ENCODE measurements at regions not wholly inside any gene's neighbourhood (a gene's known extent, or its start where the extent isn't known, plus 50 kb on each side); places are given as distances from the start of the nearest gene placed in this dataset.

DNA sequence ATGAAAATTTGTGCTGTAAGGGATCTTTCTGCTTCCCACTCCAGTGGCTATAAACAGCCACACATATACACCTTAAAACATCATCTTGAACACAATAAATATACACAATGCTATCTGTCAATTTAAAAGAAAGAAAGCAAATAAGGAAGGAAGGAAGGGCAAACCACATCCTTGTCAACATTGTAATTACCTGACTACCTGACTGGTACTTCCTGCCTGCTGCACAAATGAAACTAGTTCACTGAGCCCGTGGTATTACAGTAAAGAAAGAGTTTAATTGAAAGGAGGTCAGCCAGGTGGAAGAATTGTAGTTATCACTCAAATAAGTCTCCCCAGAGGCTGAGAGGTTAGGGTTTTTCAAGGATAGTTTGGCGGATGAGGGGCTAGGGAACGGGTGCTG, 344.4 kb upstream of the ASIC2 start:
- no peak for DNase-seq (ENCODE audit: low read depth)
- TF ChIP-seq, protein P1, sequence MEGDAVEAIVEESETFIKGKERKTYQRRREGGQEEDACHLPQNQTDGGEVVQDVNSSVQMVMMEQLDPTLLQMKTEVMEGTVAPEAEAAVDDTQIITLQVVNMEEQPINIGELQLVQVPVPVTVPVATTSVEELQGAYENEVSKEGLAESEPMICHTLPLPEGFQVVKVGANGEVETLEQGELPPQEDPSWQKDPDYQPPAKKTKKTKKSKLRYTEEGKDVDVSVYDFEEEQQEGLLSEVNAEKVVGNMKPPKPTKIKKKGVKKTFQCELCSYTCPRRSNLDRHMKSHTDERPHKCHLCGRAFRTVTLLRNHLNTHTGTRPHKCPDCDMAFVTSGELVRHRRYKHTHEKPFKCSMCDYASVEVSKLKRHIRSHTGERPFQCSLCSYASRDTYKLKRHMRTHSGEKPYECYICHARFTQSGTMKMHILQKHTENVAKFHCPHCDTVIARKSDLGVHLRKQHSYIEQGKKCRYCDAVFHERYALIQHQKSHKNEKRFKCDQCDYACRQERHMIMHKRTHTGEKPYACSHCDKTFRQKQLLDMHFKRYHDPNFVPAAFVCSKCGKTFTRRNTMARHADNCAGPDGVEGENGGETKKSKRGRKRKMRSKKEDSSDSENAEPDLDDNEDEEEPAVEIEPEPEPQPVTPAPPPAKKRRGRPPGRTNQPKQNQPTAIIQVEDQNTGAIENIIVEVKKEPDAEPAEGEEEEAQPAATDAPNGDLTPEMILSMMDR (conservative IDR thresholded peaks at IDR 0.05; ENCODE audit: low read depth, low read length) = no peak
- H3K4me3 ChIP-seq (ENCODE audit: low read depth, low read length) = no peak overlapping the region

DNA sequence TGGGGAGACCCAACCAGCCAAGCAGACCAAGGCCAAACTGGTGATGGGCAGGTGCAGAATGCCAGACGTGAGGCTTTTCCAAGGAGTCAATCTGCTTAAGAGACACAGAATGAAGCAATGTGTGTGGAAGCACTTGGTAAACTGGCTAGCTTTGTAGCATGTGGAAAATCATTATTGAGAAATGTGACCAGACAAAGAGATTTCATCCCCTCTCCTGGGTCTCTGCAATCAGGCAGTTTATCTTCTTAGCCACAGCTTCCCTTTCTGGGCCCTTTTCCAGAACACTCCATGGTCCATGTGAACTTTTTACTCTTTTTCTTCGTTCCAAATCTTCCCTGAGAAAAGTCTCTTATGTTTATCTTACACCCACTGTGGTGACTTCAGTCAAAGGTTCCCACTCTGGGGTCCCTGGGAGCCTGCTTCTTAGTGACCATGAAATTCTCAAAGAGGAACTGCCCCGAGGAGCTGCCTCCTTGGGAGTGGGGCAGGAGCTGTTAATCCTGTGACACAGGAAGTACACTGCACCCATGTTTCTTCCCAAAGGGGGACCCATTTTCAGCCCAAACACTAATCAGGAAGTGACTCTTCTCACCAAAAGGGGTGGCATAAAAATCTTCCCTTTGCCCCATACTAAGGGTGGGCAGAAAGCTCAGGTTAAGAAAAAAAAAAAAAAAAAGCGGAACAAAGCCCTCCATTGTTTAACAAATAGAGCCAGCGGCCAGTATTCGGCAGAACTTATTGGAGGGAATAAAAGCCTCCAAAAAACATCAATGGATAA, 346.2 kb upstream of the ASIC2 start:
- TF ChIP-seq, protein P1 (conservative IDR thresholded peaks at IDR 0.05; ENCODE audit: low read depth, low read length) = no peak
- no peak for DNase-seq (ENCODE audit: low read depth)
- no peak overlapping the region for H3K4me3 ChIP-seq (ENCODE audit: low read depth, low read length)

DNA sequence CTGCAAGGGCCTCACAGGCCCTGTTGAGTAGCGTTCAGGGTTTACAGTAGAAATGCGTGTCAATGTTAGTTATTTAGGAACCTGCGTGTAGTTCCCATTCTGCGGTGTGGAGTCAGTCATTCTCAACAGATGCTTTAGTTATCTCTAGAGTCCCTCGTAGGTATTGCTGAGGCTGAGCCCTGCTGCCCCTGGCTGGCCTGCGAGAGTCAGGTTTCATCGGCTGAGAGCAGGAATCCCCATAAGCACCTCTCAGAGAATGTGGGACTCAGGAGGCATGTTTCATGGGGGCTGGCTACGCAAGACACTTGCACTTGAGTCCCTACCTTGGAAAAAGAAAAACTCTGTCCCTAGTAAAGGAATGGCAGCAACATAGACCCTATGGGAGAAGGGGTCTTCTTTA, 347.5 kb upstream of the ASIC2 start:
- no peak for DNase-seq (ENCODE audit: low read depth)
- TF ChIP-seq, protein P1 (conservative IDR thresholded peaks at IDR 0.05; ENCODE audit: low read depth, low read length) = no peak
- no peak overlapping the region for H3K4me3 ChIP-seq (ENCODE audit: low read depth, low read length)

DNA sequence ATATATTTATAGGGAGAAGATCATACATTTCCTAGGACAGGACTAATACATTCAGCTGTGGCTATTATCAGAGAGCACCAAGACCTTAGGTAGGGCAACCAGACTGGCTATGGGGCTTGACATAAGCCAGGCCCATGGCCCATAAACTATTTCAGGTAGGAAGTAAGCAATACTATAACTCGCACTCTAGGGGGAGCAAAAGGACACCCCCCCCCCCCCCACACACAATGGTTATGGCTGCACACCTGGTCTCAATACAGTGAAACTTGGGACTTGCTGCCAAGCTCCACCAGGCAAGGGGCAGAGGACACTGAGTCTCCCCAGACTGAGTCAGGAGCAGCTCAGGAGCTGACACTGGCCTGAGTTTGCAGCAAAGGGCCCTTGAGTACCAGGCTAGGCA, 348.9 kb upstream of the ASIC2 start:
- no peak for DNase-seq (ENCODE audit: low read depth)
- no peak overlapping the region for H3K4me3 ChIP-seq (ENCODE audit: low read depth, low read length)
- TF ChIP-seq, protein P1 (conservative IDR thresholded peaks at IDR 0.05; ENCODE audit: low read depth, low read length) = no peak

DNA sequence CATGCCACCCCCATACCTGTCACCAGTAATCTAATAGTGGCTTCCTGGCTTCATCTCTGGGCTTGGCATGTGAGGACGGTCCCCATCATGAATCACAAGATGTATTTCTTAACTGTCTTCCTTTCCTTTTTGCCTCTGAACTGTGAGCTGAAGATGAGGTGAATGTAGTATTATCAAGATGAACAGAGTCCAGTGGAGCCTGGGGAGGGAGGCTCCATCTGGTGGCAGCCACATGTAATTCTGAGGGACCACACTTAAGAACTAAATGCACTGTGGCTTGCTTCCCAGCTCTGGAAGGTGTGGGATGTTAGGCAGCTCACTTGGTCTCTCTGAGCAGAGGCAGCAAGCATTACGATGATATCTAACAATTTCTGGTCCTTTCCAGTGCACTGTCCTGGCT, 354.9 kb upstream of the ASIC2 start:
- H3K4me3 ChIP-seq (ENCODE audit: low read depth, low read length) = no peak overlapping the region
- peak; percentile 29 for DNase-seq (ENCODE audit: low read depth)
- TF ChIP-seq, protein P1 (conservative IDR thresholded peaks at IDR 0.05; ENCODE audit: low read depth, low read length) = peak; percentile 52

DNA sequence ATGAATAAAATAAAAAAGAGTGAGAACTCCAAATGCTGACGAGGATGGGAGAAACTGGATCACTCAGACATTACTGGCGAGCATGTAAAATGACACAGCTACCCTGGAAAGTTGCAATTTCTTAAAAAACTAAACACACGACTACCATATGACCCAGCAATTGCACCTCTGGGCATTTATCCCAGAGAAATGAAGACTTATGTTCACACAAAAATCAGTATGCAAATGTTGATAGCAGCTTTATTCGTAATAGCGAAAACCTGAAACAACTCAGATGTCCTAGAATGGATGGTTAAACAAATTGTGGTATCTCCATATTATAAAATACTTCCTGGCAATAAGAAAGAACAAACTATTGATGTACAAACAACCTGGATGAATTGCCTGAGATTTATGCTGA, 357.2 kb upstream of the ASIC2 start:
- TF ChIP-seq, protein P1 (conservative IDR thresholded peaks at IDR 0.05; ENCODE audit: low read depth, low read length) = no peak
- no peak for DNase-seq (ENCODE audit: low read depth)
- no peak overlapping the region for H3K4me3 ChIP-seq (ENCODE audit: low read depth, low read length)

DNA sequence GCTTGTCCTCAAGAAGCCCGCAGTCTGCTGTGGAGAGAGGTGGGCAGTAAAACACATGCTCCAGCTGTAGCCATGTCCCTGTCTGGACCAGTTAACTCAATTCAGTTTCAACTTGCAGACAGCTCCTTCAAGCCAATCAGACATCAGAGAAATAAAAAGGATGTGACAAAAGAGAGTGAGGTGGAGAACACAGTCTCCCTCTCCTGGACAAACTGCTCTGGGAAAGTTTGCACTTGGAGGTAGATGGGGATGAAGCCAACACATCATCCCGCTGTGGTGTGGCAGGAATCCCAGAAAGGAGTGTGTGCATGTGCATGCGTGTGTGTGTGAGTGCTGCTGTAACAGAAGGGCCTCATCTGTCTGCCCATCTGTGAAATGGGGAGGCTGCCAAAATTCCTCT, 358.6 kb upstream of the ASIC2 start:
- TF ChIP-seq, protein P1 (conservative IDR thresholded peaks at IDR 0.05; ENCODE audit: low read depth, low read length) = peak; percentile 10
- DNase-seq (ENCODE audit: low read depth) = no peak
- H3K4me3 ChIP-seq (ENCODE audit: low read depth, low read length) = no peak overlapping the region
